ENCODE measurements at regions not wholly inside any gene's neighbourhood (a gene's known extent, or its start where the extent isn't known, plus 50 kb on each side); places are given as distances from the start of the nearest gene placed in this dataset.

GRCh38 chr4:71857713-71858451 is 74.0 kb upstream of the GC start:
- intact Hi-C loops (cut with micrococcal nuclease; ENCODE audit: unreplicated experiment) = no loop called here
- Histone ChIP-seq H4K20me1 (ENCODE audit: insufficient read depth, low read length) (no peaks in the 10 kb centered on the region), H3K36me3 (ENCODE audit: insufficient read depth, low read length) (no peaks in the 10 kb centered on the region), H3K79me2 (ENCODE audit: insufficient read depth, low read depth, low read length) (no peaks in the 10 kb centered on the region), H3K27ac (ENCODE audit: low read depth, low read length, poor library complexity, severe bottlenecking) (no peak overlapping the region), H3K9me2 (ENCODE audit: insufficient read depth, low read length) (no peaks in the 10 kb centered on the region), H3K4me3 (ENCODE audit: low read depth, low read length, poor library complexity, severe bottlenecking) (no peak overlapping the region), H2AFZ (ENCODE audit: low read length) (no peak overlapping the region), H3K4me1 (ENCODE audit: insufficient read depth, low read length, poor library complexity, severe bottlenecking) (no peaks in the 10 kb centered on the region), H3K9me3 (ENCODE audit: low read length) (peaks cover 12% of the 10 kb centered on the region; the same call in 1 of the 2 replicates), H3K4me2 (ENCODE audit: low read length) (no peak overlapping the region)
- no TSS peak for BruUV-seq (replicated peaks)
- TF ChIP-seq CTCF (conservative IDR thresholded peaks at IDR 0.05; ENCODE audit: low read length) (no peak), EZH2phosphoT487 (IDR thresholded peaks at IDR 0.05; ENCODE audit: borderline replicate concordance, low read depth, low read length) (no peak)
- ChIA-PET CTCF (ENCODE audit: unreplicated experiment) (no interaction called here), POLR2A (no interaction called here)
- DNase-seq (ENCODE audit: low spot score) = no peak

DNA sequence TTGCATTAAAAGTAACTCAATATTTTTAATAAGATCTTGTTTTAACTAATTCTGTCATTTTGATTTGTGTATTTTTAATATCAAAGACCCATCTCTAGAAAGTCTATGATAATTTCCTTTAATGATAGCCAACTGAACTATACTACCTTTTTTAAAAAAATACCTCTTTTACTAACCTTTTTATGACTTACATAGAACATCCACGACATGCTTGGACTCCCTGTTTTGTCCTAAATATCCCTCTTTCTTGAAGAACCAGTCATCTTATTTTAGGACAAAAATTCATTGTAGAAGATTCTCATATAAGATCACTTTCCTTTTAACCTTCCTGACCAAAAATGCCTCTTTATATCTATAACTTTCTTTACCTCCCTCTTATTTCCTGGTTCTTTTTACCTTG is 76.8 kb upstream of the GC start:
- CTCF ChIA-PET (ENCODE audit: unreplicated experiment) = no interaction called here
- no peaks in the 10 kb centered on the region for H3K36me3 ChIP-seq (ENCODE audit: insufficient read depth, low read length)
- POLR2A ChIA-PET = no interaction called here
- no peaks in the 10 kb centered on the region for H3K9me2 ChIP-seq (ENCODE audit: insufficient read depth, low read length)
- TF ChIP-seq CTCF (conservative IDR thresholded peaks at IDR 0.05; ENCODE audit: low read length) (no peak), EZH2phosphoT487 (IDR thresholded peaks at IDR 0.05; ENCODE audit: borderline replicate concordance, low read depth, low read length) (no peak)
- intact Hi-C loops (cut with micrococcal nuclease; ENCODE audit: unreplicated experiment) = no loop called here
- peaks cover 12% of the 10 kb centered on the region; the same call in 1 of the 2 replicates for H3K9me3 ChIP-seq (ENCODE audit: low read length)
- H3K79me2 ChIP-seq (ENCODE audit: insufficient read depth, low read depth, low read length) = no peaks in the 10 kb centered on the region
- H3K4me3 ChIP-seq (ENCODE audit: low read depth, low read length, poor library complexity, severe bottlenecking) = no peak overlapping the region
- no peak overlapping the region for H3K27ac ChIP-seq (ENCODE audit: low read depth, low read length, poor library complexity, severe bottlenecking)
- H4K20me1 ChIP-seq (ENCODE audit: insufficient read depth, low read length) = no peaks in the 10 kb centered on the region
- no TSS peak for BruUV-seq (replicated peaks)
- DNase-seq (ENCODE audit: low spot score) = peak; percentile 39
- no peaks in the 10 kb centered on the region for H3K4me1 ChIP-seq (ENCODE audit: insufficient read depth, low read length, poor library complexity, severe bottlenecking)
- H3K4me2 ChIP-seq (ENCODE audit: low read length) = no peak overlapping the region
- H2AFZ ChIP-seq (ENCODE audit: low read length) = no peak overlapping the region

DNA sequence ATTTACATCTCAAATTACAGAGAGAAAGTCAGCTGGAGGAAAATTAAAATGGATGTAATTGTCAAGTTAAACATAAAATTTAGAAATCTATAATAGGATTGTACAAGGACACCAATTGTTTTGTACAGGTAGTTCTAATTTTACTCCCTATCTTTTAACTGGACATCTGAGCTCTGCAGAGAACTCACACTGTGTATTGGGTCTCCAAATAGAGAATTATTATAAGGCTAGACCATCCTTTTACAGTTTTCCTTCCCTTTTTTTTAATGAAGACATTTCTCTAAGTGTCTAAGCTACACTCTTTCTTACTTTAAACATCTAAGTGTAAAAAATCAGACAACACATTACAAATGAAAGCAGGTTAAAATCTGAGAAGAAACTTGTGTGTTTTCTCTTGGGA is 78.4 kb upstream of the GC start:
- POLR2A ChIA-PET = no interaction called here
- H3K9me2 ChIP-seq (ENCODE audit: insufficient read depth, low read length) = no peaks in the 10 kb centered on the region
- CTCF ChIA-PET (ENCODE audit: unreplicated experiment) = no interaction called here
- no peaks in the 10 kb centered on the region for H3K79me2 ChIP-seq (ENCODE audit: insufficient read depth, low read depth, low read length)
- no peak overlapping the region for H2AFZ ChIP-seq (ENCODE audit: low read length)
- BruUV-seq (replicated peaks) = no TSS peak
- DNase-seq (ENCODE audit: low spot score) = no peak
- no peaks in the 10 kb centered on the region for H3K36me3 ChIP-seq (ENCODE audit: insufficient read depth, low read length)
- H3K4me2 ChIP-seq (ENCODE audit: low read length) = no peak overlapping the region
- no peak for TF ChIP-seq CTCF (conservative IDR thresholded peaks at IDR 0.05; ENCODE audit: low read length)
- no peak for TF ChIP-seq EZH2phosphoT487 (IDR thresholded peaks at IDR 0.05; ENCODE audit: borderline replicate concordance, low read depth, low read length)
- H3K4me1 ChIP-seq (ENCODE audit: insufficient read depth, low read length, poor library complexity, severe bottlenecking) = no peaks in the 10 kb centered on the region
- H3K27ac ChIP-seq (ENCODE audit: low read depth, low read length, poor library complexity, severe bottlenecking) = no peak overlapping the region
- no peaks in the 10 kb centered on the region for H4K20me1 ChIP-seq (ENCODE audit: insufficient read depth, low read length)
- intact Hi-C loops (cut with micrococcal nuclease; ENCODE audit: unreplicated experiment) = no loop called here
- H3K4me3 ChIP-seq (ENCODE audit: low read depth, low read length, poor library complexity, severe bottlenecking) = no peak overlapping the region
- H3K9me3 ChIP-seq (ENCODE audit: low read length) = peaks cover 12% of the 10 kb centered on the region; the same call in 1 of the 2 replicates

Measured in OCI-LY7 (cell line).